Transverse colon (tissue), 4 donors: ENCODE measurements at regions not wholly inside any gene's neighbourhood (a gene's known extent, or its start where the extent isn't known, plus 50 kb on each side); places are given as distances from the start of the nearest gene placed in this dataset.

ENCODE experiments used
- DNase-seq: peaks from one replicate; pipeline ENCODE4 v3.0.0-alpha.2; 2019
- H3K27ac ChIP-seq, 4 donors: fragments of 200-600 bp; sonication (generic); 2 replicates each; pipeline ENCODE4 v1.5.1; 2016 to 2018; ENCODE audit warnings: inconsistent platforms in 4 of 4
- H3K27me3 ChIP-seq: fragments of 200-600 bp; sonication (generic); 2 replicates; pipeline ENCODE4 v1.5.1; 2017; ENCODE audit warnings: inconsistent platforms
- H3K36me3 ChIP-seq, 4 donors: fragments of 200-600 bp; sonication (generic); 2 replicates each; pipeline ENCODE4 v1.5.1; 2017 to 2019; ENCODE audit warnings: inconsistent platforms in 4 of 4
- H3K4me1 ChIP-seq, 4 donors: fragments of 200-600 bp; sonication (generic); 2 replicates each; pipeline ENCODE4 v1.5.1; 2017 to 2020; ENCODE audit warnings: inconsistent platforms in 4 of 4
- H3K4me3 ChIP-seq, 4 donors: fragments of 200-600 bp; sonication (generic); 1 replicate in 1 of 4; 2 replicates in 3 of 4; pipeline versions ENCODE4 v1.5.1 to v1.6.1; 2017 to 2019; ENCODE audit warnings: inconsistent platforms in 4 of 4
- H3K9me3 ChIP-seq, 2 donors: fragments of 200-600 bp; sonication (generic); 2 replicates each; pipeline ENCODE4 v1.5.1; 2017 to 2019; ENCODE audit warnings: inconsistent platforms in 2 of 2
- EP300 ChIP-seq: sonication (generic); formaldehyde crosslinking; IDR thresholded peaks from one replicate; pipeline ENCODE4 v1.6.1; 2017; ENCODE audit warnings: antibody characterized with exemption, low read depth
- POLR2A ChIP-seq: fragments of 450-650 bp; IDR thresholded peaks from one replicate; pipeline ENCODE4 v1.6.1; 2016; ENCODE audit warnings: antibody characterized with exemption, mild to moderate bottlenecking, moderate library complexity
- POLR2AphosphoS5 ChIP-seq, 3 donors: sonication (generic); formaldehyde crosslinking; IDR thresholded peaks; one replicate each; pipeline ENCODE4 v1.6.1; 2016; ENCODE audit warnings: antibody characterized with exemption in 3 of 3
- WGBS, 2 donors: methylation state at CpG; one replicate each; pipeline ENCODE4 v1.1.5; 2018; ENCODE audit warnings: low coverage in 1 of 2; 5-methylcytosine and 5-hydroxymethylcytosine counted together
- in situ Hi-C, 4 donors: fragments of 200-750 bp; cut with MboI; loops; one replicate each; pipeline versions ENCODE4 v1.15.0 to v1.15.1; 2017; ENCODE audit warnings: low sequenced_read_pairs in 3 of 4, low pct_ligation_motif_present in 1 of 4, low pct_unique_long_range_greater_than_20kb in 1 of 4
- intact Hi-C: fragments of 100-400 bp; cut with DNase I; formaldehyde crosslinking; loops from one replicate; pipeline ENCODE4 v1.15.1; 2023; ENCODE audit warnings: low total_unique reads
- TF ChIP-seq, protein P1 (sequence below), 5 experiments: fragments of 200-600 bp in 3 of 5; fragments of 450-650 bp in 2 of 5; sonication (generic) in 3 of 5; IDR thresholded peaks; 1 replicate in 2 of 5; 2 replicates in 3 of 5; pipeline ENCODE4 v1.5.1; 2016 to 2017; ENCODE audit warnings: antibody characterized with exemption in 5 of 5, inconsistent platforms in 3 of 5, mild to moderate bottlenecking in 2 of 5, moderate library complexity in 1 of 5

DNA sequence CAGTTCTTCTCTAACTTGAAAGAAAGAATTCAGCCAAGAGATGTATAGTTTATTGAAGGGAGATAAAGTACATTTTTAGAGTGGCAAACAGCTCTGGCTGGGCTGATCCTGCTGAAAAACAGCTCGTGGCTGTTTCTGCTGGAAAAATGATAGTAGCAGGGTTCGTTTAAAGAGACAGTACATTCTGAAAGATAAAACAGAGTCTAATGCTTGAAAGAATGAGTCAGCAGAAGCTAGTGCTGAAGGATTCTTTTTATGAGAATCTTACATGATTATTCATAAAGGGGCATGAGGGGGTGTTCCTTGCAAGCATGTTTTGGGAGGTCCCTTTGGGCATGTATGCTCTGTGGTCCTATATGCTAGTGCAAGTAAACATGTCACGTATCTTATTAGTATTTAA is 790.0 kb downstream of the PCDH18 start:
- Histone ChIP-seq H3K4me3 (no peak overlapping the region), H3K27ac (no peak overlapping the region), H3K36me3 (no peaks in the 10 kb centered on the region), H3K9me3 (peaks cover 0 to 3% of the 10 kb centered on the region in 2 donors), H3K27me3 (no peaks in the 10 kb centered on the region), H3K4me1 (no peaks in the 10 kb centered on the region)
- TF ChIP-seq POLR2AphosphoS5 (IDR thresholded peaks at IDR 0.05) = no peak
- TF ChIP-seq POLR2A = no peak
- no peak for TF ChIP-seq EP300
- TF ChIP-seq, protein P1, sequence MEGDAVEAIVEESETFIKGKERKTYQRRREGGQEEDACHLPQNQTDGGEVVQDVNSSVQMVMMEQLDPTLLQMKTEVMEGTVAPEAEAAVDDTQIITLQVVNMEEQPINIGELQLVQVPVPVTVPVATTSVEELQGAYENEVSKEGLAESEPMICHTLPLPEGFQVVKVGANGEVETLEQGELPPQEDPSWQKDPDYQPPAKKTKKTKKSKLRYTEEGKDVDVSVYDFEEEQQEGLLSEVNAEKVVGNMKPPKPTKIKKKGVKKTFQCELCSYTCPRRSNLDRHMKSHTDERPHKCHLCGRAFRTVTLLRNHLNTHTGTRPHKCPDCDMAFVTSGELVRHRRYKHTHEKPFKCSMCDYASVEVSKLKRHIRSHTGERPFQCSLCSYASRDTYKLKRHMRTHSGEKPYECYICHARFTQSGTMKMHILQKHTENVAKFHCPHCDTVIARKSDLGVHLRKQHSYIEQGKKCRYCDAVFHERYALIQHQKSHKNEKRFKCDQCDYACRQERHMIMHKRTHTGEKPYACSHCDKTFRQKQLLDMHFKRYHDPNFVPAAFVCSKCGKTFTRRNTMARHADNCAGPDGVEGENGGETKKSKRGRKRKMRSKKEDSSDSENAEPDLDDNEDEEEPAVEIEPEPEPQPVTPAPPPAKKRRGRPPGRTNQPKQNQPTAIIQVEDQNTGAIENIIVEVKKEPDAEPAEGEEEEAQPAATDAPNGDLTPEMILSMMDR (IDR thresholded peaks at IDR 0.05) = no peak
- intact Hi-C loops = no loop called here
- 55 to 56% methylated on average over 3 of the region's 3 CpGs for WGBS, 2 donors
- no peak for DNase-seq
- in situ Hi-C loops = no loop called here

DNA sequence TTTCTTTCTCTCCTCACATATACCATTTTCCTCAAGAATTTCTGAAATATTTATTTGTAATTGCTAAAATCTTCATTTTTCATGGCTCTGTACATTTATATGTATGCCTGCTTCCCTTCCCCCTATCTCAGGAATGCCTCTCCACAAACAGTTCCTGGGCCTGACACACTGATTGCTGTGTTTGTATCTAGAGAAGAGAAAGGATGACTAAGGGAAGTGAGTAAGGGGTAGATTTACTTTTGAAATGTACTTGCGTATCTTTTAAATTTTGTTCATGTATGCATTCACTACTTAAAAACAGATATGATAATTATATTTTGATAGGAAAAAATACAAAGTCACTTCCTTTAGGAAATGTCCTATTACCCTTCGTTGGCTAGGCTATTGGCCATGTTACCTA is 790.8 kb downstream of the PCDH18 start:
- Histone ChIP-seq H3K4me3 (no peak overlapping the region), H3K9me3 (peaks cover 0 to 3% of the 10 kb centered on the region in 2 donors), H3K27ac (no peak overlapping the region), H3K4me1 (no peaks in the 10 kb centered on the region), H3K36me3 (no peaks in the 10 kb centered on the region), H3K27me3 (no peaks in the 10 kb centered on the region)
- WGBS, 2 donors = 67 to 89% methylated on average over 2 of the region's 2 CpGs
- in situ Hi-C loops (no loop called here), intact Hi-C loops (no loop called here)
- TF ChIP-seq, protein P1 (IDR thresholded peaks at IDR 0.05) = no peak
- TF ChIP-seq EP300 = no peak
- TF ChIP-seq POLR2AphosphoS5 (IDR thresholded peaks at IDR 0.05) = no peak
- TF ChIP-seq POLR2A = no peak
- DNase-seq = no peak

DNA sequence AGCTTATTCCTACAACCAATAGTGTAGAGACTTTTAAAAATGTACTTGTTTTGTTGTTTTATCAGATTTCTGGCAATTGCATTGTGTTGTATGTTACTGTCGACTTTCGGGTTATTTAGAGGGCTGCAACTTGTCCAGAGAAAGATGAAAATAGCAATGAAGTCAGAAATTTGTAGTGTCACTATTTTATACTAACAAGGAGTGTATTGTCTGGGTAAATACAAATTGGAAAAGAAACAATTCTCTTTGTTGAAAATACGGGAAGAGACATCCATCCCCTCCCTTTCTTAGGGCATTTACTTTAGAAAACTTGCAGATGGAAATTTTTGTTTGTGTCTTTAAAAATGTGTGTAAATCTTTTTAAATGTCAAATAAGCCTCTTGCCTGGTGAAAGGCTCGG is 792.0 kb downstream of the PCDH18 start:
- TF ChIP-seq EP300 = no peak
- no peak for TF ChIP-seq POLR2AphosphoS5 (IDR thresholded peaks at IDR 0.05)
- TF ChIP-seq POLR2A = no peak
- TF ChIP-seq, protein P1 (IDR thresholded peaks at IDR 0.05) = no peak
- Histone ChIP-seq H3K9me3 (peaks cover 0 to 3% of the 10 kb centered on the region in 2 donors), H3K4me1 (no peaks in the 10 kb centered on the region), H3K27ac (no peak overlapping the region), H3K4me3 (no peak overlapping the region), H3K36me3 (no peaks in the 10 kb centered on the region), H3K27me3 (no peaks in the 10 kb centered on the region)
- in situ Hi-C loops = no loop called here
- 54 to 67% methylated on average over 4 of the region's 4 CpGs for WGBS, 2 donors
- intact Hi-C loops = no loop called here
- no peak for DNase-seq

DNA sequence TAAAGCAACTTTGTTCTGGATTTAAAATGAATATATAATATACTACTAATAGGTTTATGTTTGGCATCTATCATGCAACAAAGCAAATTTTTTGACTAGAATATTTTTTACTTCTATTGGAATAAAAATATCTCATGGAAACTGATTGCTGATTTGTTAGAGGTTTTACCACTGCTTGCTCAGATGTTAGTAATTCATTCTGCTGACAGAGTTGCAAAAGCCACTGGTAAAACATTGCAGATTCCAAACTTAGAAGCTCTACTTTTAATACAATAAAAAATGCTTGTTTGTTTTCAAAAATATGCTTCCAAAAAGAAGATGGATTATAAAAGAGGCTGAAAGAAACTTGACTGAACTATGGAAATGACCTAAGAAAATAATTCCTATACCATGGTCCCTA is 795.2 kb downstream of the PCDH18 start:
- no peaks in the 10 kb centered on the region for H3K36me3 ChIP-seq
- no peak overlapping the region for H3K27ac ChIP-seq
- H3K4me3 ChIP-seq = no peak overlapping the region
- no peak for TF ChIP-seq POLR2AphosphoS5 (IDR thresholded peaks at IDR 0.05)
- no peaks in the 10 kb centered on the region for H3K9me3 ChIP-seq
- in situ Hi-C loops = no loop called here
- intact Hi-C loops = no loop called here
- no peaks in the 10 kb centered on the region for H3K4me1 ChIP-seq
- H3K27me3 ChIP-seq = no peaks in the 10 kb centered on the region
- DNase-seq = no peak

DNA sequence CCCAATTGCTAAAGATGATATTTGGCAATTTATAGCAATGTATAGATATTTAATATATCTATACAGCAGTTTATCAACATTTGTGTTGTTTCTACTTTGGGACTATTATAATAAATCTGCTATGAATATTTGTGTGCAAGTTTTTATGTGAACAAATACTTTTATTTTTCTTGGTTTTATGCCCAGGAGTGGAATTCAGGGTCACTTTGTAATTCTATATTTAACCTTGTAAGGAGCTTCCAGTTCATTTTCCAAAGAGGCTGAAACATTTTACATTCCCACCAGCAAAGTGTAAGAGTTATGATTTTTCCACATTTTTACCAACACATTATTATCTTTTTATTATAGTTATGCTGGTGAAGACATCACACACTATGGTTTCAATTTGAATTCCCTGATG is 801.3 kb downstream of the PCDH18 start:
- no peak for DNase-seq
- no peaks in the 10 kb centered on the region for H3K36me3 ChIP-seq
- in situ Hi-C loops = no loop called here
- H3K9me3 ChIP-seq = no peaks in the 10 kb centered on the region
- H3K27ac ChIP-seq = no peak overlapping the region
- TF ChIP-seq EP300 (no peak), POLR2A (no peak)
- TF ChIP-seq, protein P1 (IDR thresholded peaks at IDR 0.05) = no peak
- intact Hi-C loops = no loop called here
- H3K4me3 ChIP-seq = no peak overlapping the region
- H3K4me1 ChIP-seq = no peaks in the 10 kb centered on the region
- no peaks in the 10 kb centered on the region for H3K27me3 ChIP-seq
